ENCODE measurements at regions not wholly inside any gene's neighbourhood (a gene's known extent, or its start where the extent isn't known, plus 50 kb on each side); places are given as distances from the start of the nearest gene placed in this dataset.

DNA sequence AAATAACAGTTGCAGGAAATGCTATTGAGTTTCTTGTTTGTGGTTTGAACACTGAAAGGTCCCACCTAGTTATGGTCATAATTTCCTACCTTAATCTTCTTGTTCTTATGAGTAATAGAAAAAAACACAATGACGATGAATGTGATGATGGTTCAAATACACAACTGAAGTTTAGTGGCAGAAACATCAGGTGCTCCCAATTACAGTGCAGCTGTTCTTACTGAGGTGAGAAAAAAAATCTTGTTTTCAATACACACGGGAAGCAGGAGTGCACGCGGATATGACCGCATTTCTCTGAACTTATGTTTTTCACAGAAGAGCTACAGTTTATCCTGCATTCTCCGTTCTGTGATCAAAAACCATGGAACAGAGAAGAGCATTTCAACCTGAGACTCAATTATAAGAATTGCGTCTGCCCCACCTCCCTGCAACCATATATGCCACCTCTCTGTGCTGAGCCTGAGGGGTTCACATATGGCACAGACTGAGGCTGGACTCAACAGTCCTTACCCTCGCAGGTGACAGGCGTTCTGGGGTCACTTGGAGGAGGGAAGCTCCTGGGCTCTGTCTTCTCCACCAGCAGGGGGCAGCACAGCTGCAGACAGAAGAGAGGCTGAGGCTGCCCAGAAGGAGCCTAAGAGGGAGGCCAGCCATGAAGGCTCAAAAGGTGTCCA, 99.7 kb upstream of the IGLL5 start:
- no peak overlapping the region for H2AFZ ChIP-seq (ENCODE audit: low read length)
- no peaks in the 10 kb centered on the region for H4K20me1 ChIP-seq (ENCODE audit: insufficient read depth, low read length)
- peak; percentile 87 for DNase-seq (ENCODE audit: insufficient read length, low spot score, missing footprints)
- H3K27me3 ChIP-seq (ENCODE audit: insufficient read depth, low read length), result peaks cover 23% of the 10 kb centered on the region
- no peaks in the 10 kb centered on the region for H3K36me3 ChIP-seq (ENCODE audit: insufficient read depth, low read length)
- no peak overlapping the region for H3K4me3 ChIP-seq (ENCODE audit: insufficient read depth, low read length)
- H3K4me1 ChIP-seq (ENCODE audit: insufficient read depth, low read length), result no peaks in the 10 kb centered on the region
- H3K4me2 ChIP-seq (ENCODE audit: insufficient read depth, low read length), result no peak overlapping the region
- TF ChIP-seq, protein P1, sequence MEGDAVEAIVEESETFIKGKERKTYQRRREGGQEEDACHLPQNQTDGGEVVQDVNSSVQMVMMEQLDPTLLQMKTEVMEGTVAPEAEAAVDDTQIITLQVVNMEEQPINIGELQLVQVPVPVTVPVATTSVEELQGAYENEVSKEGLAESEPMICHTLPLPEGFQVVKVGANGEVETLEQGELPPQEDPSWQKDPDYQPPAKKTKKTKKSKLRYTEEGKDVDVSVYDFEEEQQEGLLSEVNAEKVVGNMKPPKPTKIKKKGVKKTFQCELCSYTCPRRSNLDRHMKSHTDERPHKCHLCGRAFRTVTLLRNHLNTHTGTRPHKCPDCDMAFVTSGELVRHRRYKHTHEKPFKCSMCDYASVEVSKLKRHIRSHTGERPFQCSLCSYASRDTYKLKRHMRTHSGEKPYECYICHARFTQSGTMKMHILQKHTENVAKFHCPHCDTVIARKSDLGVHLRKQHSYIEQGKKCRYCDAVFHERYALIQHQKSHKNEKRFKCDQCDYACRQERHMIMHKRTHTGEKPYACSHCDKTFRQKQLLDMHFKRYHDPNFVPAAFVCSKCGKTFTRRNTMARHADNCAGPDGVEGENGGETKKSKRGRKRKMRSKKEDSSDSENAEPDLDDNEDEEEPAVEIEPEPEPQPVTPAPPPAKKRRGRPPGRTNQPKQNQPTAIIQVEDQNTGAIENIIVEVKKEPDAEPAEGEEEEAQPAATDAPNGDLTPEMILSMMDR (IDR thresholded peaks at IDR 0.05; ENCODE audit: extremely low read depth, low read depth, low read length), result peak; percentile 85
- no peaks in the 10 kb centered on the region for H3K9me3 ChIP-seq (ENCODE audit: low read depth, low read length)
- H3K79me2 ChIP-seq (ENCODE audit: insufficient read depth, low read length), result no peaks in the 10 kb centered on the region
- H3K27ac ChIP-seq (ENCODE audit: low read depth, low read length), result no peak overlapping the region

DNA sequence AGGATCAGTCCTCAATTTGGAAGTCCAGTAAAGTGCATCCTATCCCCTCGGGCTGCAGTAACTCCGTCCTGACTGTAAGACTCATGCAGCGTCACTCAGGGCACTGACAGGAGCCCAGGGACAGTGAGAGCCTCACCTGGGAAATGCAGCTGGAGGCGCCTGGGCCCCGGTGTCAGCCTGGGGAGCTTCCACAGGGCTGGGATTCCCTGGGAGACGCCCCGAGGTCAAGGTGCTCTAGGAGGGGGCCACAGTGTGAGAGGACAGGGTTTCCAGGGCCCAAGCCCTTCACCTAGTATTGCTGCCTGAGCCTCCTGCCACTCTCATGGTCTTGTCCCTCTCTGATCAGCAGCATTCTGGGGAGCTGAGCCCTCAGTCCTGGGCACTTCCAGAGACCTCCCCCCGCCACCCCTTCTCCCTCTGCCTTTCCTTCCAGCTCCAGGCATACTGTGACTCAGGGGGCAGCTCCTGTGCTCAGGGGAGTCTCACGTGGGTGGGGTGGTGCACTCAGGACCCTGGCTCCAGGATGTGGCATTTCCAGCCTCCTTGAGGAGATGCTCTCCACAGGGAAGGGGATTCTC, 99.1 kb upstream of the IGLL5 start:
- no peaks in the 10 kb centered on the region for H3K4me1 ChIP-seq (ENCODE audit: insufficient read depth, low read length)
- no peaks in the 10 kb centered on the region for H4K20me1 ChIP-seq (ENCODE audit: insufficient read depth, low read length)
- no peak overlapping the region for H3K4me3 ChIP-seq (ENCODE audit: insufficient read depth, low read length)

DNA sequence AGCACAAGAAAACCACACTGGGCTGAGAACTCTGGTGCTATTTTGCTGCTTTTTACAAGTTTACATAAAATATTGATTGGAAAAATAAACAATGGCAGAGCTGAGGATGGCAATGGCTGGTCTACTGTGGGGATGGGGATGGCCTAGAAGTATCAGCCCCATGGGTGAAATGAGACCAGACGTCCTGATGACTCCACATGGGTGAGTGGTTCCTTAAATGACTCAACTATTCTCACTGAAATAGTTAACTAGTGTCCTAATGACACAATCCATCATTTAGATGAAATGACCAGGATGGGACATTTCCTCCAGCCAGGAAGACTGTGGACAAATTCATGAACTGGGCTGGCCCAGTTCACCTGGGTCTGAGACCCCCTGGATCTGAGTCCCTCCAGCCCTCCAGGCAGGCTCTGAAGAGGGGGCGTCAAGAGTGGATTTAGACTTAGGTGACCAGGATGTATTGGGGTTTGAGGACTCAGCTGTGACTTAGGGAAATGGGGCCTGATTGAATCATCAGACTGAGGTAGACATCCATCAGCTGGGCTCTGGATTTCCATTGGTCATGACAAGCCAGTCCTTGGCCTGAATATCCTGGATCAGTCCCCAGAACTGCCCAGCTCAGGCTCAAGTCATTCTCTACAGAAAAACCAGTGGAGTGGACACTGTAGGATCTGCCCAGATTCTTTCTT, 98.2 kb upstream of the IGLL5 start:
- H3K4me2 ChIP-seq (ENCODE audit: insufficient read depth, low read length), result no peak overlapping the region
- H4K20me1 ChIP-seq (ENCODE audit: insufficient read depth, low read length), result no peaks in the 10 kb centered on the region
- H3K4me3 ChIP-seq (ENCODE audit: insufficient read depth, low read length), result no peak overlapping the region
- TF ChIP-seq, protein P1 (IDR thresholded peaks at IDR 0.05; ENCODE audit: extremely low read depth, low read depth, low read length), result no peak
- H3K36me3 ChIP-seq (ENCODE audit: insufficient read depth, low read length), result no peaks in the 10 kb centered on the region
- no peaks in the 10 kb centered on the region for H3K79me2 ChIP-seq (ENCODE audit: insufficient read depth, low read length)
- H2AFZ ChIP-seq (ENCODE audit: low read length), result no peak overlapping the region
- peaks cover 22% of the 10 kb centered on the region for H3K27me3 ChIP-seq (ENCODE audit: insufficient read depth, low read length)
- H3K9me3 ChIP-seq (ENCODE audit: low read depth, low read length), result no peaks in the 10 kb centered on the region
- DNase-seq (ENCODE audit: insufficient read length, low spot score, missing footprints), result no peak
- no peaks in the 10 kb centered on the region for H3K4me1 ChIP-seq (ENCODE audit: insufficient read depth, low read length)
- H3K27ac ChIP-seq (ENCODE audit: low read depth, low read length), result no peak overlapping the region

More for the DNA sequence above, 99.1 kb upstream of the IGLL5 start:
- Histone ChIP-seq H3K27ac (ENCODE audit: low read depth, low read length) (no peak overlapping the region), H2AFZ (ENCODE audit: low read length) (no peak overlapping the region), H3K9me3 (ENCODE audit: low read depth, low read length) (no peaks in the 10 kb centered on the region), H3K36me3 (ENCODE audit: insufficient read depth, low read length) (no peaks in the 10 kb centered on the region), H3K4me2 (ENCODE audit: insufficient read depth, low read length) (no peak overlapping the region), H3K79me2 (ENCODE audit: insufficient read depth, low read length) (no peaks in the 10 kb centered on the region), H3K27me3 (ENCODE audit: insufficient read depth, low read length) (peaks cover 23% of the 10 kb centered on the region)
- DNase-seq (ENCODE audit: insufficient read length, low spot score, missing footprints), result no peak
- TF ChIP-seq, protein P1 (IDR thresholded peaks at IDR 0.05; ENCODE audit: extremely low read depth, low read depth, low read length), result no peak
